ENCODE measurements at regions not wholly inside any gene's neighbourhood (a gene's known extent, or its start where the extent isn't known, plus 50 kb on each side); places are given as distances from the start of the nearest gene placed in this dataset.

DNA sequence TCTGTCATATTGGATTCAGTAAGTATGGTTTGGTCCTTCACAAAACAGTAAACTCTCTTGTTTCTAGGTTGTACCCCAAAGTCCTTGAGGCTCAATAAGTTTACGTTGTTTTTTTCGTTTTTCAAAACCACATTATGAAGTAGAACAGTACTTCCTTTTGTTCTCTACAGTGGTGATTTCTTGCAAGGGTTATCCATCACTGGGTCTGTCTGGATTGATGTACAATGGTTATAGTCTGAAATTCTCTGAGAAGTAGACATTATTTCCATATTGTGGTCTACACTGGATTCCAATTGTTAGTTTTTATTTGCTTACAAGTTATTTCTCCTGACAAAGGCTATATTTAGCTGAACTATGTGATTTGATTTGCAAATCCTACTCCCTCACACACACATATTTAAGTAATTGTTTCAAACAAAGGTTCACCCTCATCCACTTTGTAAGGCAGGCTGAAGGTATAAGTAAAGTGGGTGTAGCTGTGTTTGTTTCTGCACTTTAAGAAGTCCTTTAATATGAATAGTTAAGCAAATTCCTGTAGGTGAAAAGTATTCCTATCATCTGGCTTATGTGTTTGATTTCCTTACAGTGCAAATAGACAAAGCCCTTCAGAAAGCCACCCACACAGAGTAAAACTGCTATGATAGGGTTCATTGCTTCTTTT is 64.2 kb upstream of the MME start:
- H3K36me3 ChIP-seq (ENCODE audit: insufficient read depth, low read length) = no peaks in the 10 kb centered on the region
- no peak for DNase-seq
- no peaks in the 10 kb centered on the region for H4K20me1 ChIP-seq (ENCODE audit: insufficient read depth, low read length)
- no peak overlapping the region for H3K9ac ChIP-seq (ENCODE audit: low read depth, low read length)
- no peaks in the 10 kb centered on the region for H3K27me3 ChIP-seq (ENCODE audit: insufficient read depth, low read length, poor library complexity)
- H2AFZ ChIP-seq (ENCODE audit: low read depth, low read length) = no peak overlapping the region
- no peaks in the 10 kb centered on the region for H3K9me3 ChIP-seq (ENCODE audit: insufficient read depth, low read length, severe bottlenecking)
- TF ChIP-seq EZH2 (IDR thresholded peaks at IDR 0.05; ENCODE audit: borderline replicate concordance, low read depth, low read length, severe bottlenecking) = no peak
- TF ChIP-seq, protein P1, sequence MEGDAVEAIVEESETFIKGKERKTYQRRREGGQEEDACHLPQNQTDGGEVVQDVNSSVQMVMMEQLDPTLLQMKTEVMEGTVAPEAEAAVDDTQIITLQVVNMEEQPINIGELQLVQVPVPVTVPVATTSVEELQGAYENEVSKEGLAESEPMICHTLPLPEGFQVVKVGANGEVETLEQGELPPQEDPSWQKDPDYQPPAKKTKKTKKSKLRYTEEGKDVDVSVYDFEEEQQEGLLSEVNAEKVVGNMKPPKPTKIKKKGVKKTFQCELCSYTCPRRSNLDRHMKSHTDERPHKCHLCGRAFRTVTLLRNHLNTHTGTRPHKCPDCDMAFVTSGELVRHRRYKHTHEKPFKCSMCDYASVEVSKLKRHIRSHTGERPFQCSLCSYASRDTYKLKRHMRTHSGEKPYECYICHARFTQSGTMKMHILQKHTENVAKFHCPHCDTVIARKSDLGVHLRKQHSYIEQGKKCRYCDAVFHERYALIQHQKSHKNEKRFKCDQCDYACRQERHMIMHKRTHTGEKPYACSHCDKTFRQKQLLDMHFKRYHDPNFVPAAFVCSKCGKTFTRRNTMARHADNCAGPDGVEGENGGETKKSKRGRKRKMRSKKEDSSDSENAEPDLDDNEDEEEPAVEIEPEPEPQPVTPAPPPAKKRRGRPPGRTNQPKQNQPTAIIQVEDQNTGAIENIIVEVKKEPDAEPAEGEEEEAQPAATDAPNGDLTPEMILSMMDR (IDR thresholded peaks at IDR 0.05; ENCODE audit: borderline replicate concordance, extremely low read depth, low read length, poor library complexity, severe bottlenecking) = no peak
- no peak overlapping the region for H3K4me2 ChIP-seq (ENCODE audit: insufficient read depth, low read length)
- peaks cover 13% of the 10 kb centered on the region for H3K4me1 ChIP-seq (ENCODE audit: insufficient read depth, low read length)
- H3K27ac ChIP-seq (ENCODE audit: low read length) = no peak overlapping the region
- no peak for ATAC-seq (ENCODE audit: insufficient read depth, low read depth)
- H3K79me2 ChIP-seq (ENCODE audit: insufficient read depth, low read length) = no peaks in the 10 kb centered on the region
- no peak overlapping the region for H3K4me3 ChIP-seq (ENCODE audit: low read depth in 1 of 2, low read length in 2 of 2)

GRCh38 chr3:155014953-155015352 is 65.2 kb upstream of the MME start:
- H3K27me3 ChIP-seq (ENCODE audit: insufficient read depth, low read length, poor library complexity) = no peaks in the 10 kb centered on the region
- no peak overlapping the region for H3K4me2 ChIP-seq (ENCODE audit: insufficient read depth, low read length)
- no peak overlapping the region for H3K27ac ChIP-seq (ENCODE audit: low read length)
- no peaks in the 10 kb centered on the region for H3K79me2 ChIP-seq (ENCODE audit: insufficient read depth, low read length)
- DNase-seq = no peak
- no peaks in the 10 kb centered on the region for H3K9me3 ChIP-seq (ENCODE audit: insufficient read depth, low read length, severe bottlenecking)
- no peak overlapping the region for H2AFZ ChIP-seq (ENCODE audit: low read depth, low read length)
- H3K9ac ChIP-seq (ENCODE audit: low read depth, low read length) = no peak overlapping the region
- ATAC-seq (ENCODE audit: insufficient read depth, low read depth) = no peak
- H3K36me3 ChIP-seq (ENCODE audit: insufficient read depth, low read length) = no peaks in the 10 kb centered on the region
- no peak for TF ChIP-seq EZH2 (IDR thresholded peaks at IDR 0.05; ENCODE audit: borderline replicate concordance, low read depth, low read length, severe bottlenecking)
- TF ChIP-seq, protein P1 (IDR thresholded peaks at IDR 0.05; ENCODE audit: borderline replicate concordance, extremely low read depth, low read length, poor library complexity, severe bottlenecking) = no peak
- H3K4me3 ChIP-seq (ENCODE audit: low read depth in 1 of 2, low read length in 2 of 2) = no peak overlapping the region
- peaks cover 13% of the 10 kb centered on the region for H3K4me1 ChIP-seq (ENCODE audit: insufficient read depth, low read length)
- H4K20me1 ChIP-seq (ENCODE audit: insufficient read depth, low read length) = no peaks in the 10 kb centered on the region

DNA sequence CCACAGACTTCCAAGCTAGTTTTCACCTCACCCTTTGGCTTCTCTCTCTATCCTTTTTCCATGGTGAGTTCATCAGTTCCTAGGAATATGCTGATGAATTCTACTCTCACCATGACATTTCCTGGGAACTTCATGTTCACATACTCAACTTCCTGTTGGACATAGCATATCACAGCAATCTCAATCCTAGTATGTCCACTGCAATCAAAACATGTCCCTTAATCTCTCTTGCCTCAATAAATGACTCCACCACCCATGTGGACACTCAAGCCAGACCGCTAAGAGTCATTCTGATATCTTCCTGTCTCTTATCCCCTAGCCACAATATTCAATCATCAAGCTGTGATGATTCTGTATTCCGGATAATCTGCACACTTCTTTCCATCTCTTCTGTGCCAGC is 66.7 kb upstream of the MME start:
- H3K4me3 ChIP-seq (ENCODE audit: low read depth in 1 of 2, low read length in 2 of 2) = no peak overlapping the region
- peak overlapping the region; percentile 49; the same call in 1 of the 2 replicates for H2AFZ ChIP-seq (ENCODE audit: low read depth, low read length)
- ATAC-seq (ENCODE audit: insufficient read depth, low read depth) = no peak

More for the DNA sequence above, 66.7 kb upstream of the MME start:
- Histone ChIP-seq H3K27me3 (ENCODE audit: insufficient read depth, low read length, poor library complexity) (no peaks in the 10 kb centered on the region), H3K79me2 (ENCODE audit: insufficient read depth, low read length) (no peaks in the 10 kb centered on the region), H3K9me3 (ENCODE audit: insufficient read depth, low read length, severe bottlenecking) (no peaks in the 10 kb centered on the region), H3K9ac (ENCODE audit: low read depth, low read length) (no peak overlapping the region), H3K4me2 (ENCODE audit: insufficient read depth, low read length) (no peak overlapping the region), H3K27ac (ENCODE audit: low read length) (no peak overlapping the region), H4K20me1 (ENCODE audit: insufficient read depth, low read length) (no peaks in the 10 kb centered on the region), H3K4me1 (ENCODE audit: insufficient read depth, low read length) (peaks cover 1% of the 10 kb centered on the region), H3K36me3 (ENCODE audit: insufficient read depth, low read length) (no peaks in the 10 kb centered on the region)
- no peak for DNase-seq
- TF ChIP-seq, protein P1 (IDR thresholded peaks at IDR 0.05; ENCODE audit: borderline replicate concordance, extremely low read depth, low read length, poor library complexity, severe bottlenecking) = no peak
- no peak for TF ChIP-seq EZH2 (IDR thresholded peaks at IDR 0.05; ENCODE audit: borderline replicate concordance, low read depth, low read length, severe bottlenecking)
